ENCODE measurements at regions not wholly inside any gene's neighbourhood (a gene's known extent, or its start where the extent isn't known, plus 50 kb on each side); places are given as distances from the start of the nearest gene placed in this dataset.

DNA sequence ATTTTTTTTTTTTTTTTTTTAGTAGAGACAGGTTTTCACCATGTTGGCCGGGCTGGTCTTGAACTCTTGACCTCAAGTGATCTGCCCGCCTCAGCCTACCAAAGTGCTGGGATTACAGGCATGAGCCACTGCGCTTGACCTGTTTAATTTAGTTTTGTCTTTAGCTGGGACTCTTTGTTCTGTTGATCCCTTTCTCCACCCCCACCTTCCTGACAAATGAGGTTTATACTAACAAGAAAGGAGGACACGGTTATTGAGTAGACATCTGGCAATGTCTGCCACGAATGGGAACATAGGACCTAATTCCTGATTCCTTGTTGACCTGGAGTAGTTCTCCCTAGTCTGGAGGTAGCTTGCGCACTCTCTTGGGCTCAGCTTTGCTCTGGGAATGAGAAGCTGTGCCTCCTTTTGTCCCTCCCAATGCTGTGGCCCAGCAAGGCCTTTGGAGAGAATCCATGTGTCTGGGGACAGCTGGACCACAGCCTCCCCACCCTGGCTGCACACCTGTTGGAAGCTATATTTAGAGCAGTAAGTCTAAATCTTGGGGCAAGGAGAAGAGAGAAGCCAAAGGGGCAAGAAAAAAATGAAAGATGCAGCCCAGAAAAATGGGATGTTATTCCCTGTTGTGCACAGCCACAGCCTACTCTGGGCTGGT is 53.2 kb upstream of the ADPGK start:
- DNase-seq (ENCODE audit: low spot score) (no peak), FAIRE-seq (no peak)

DNA sequence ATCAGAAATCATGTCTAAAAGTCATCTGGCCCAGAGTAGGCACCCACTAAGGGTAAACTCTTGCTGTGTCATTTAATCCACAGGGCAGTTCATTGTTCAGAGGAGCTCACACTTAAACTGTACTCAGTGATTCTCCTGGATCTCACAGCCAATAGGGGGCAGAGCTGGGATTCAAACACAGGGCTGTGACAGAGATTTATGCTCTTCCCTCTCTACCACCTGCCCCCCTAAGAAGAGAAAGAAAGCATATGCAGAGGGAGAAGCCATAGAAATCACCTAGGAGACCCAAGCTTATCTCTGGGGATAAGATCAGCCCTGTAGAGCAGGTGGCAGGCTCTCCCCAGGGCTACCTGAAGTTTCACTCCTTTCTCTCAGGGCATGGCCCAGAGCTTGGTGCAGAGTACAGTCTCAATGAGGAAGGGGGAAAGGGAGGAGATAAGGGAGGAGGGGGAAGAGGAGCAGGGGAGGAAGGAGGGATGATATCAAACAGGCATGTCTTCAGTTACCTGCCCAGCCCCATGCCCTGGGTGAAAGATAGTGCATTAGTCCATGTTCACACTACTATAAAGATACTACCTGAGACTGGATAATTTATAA is 51.8 kb upstream of the ADPGK start:
- FAIRE-seq = no peak

DNA sequence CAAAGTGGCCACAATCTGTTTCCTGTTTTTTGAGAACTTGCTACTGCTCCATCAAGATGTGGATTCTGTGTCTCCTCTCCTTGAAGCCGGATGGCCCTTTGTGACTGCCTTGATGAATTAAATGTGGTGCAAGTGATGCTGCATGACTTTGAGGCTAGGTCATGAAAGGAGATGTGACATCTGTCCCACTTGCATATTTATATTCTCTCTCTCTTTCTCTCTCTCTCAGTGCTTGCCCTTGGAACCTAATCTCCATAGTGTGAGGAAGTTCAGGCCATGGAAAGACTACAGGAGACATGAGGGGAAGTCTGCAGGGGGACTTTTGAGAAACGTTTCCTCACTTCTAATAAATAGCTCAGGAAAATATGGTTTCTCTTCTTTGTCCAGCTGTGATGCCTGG is 50.0 kb upstream of the ADPGK start:
- DNase-seq (ENCODE audit: low spot score) (no peak), FAIRE-seq (no peak)

More for the DNA sequence above, 51.8 kb upstream of the ADPGK start:
- DNase-seq (ENCODE audit: low spot score) = no peak
